Lower lobe of right lung (tissue), 2 donors: ENCODE measurements at regions not wholly inside any gene's neighbourhood (a gene's known extent, or its start where the extent isn't known, plus 50 kb on each side); places are given as distances from the start of the nearest gene placed in this dataset.

Source experiments
- ATAC-seq, 2 donors: fragments of 200-7000 bp; cut with Tn5 transposase; one replicate each; pipeline ENCODE4 v1.9.1; 2020 to 2022; ENCODE audit warnings: mild to moderate bottlenecking in 2 of 2, moderate library complexity in 2 of 2
- DNase-seq: peaks from one replicate; pipeline ENCODE4 v3.0.0-alpha.2; 2020
- H3K27ac ChIP-seq: fragments of 200-600 bp; one replicate; pipeline ENCODE4 v1.8.0; 2022
- H3K27me3 ChIP-seq: fragments of 200-600 bp; one replicate; pipeline ENCODE4 v1.8.0; 2022; ENCODE audit warnings: low read depth
- H3K36me3 ChIP-seq: fragments of 200-600 bp; one replicate; pipeline ENCODE4 v1.8.0; 2022; ENCODE audit warnings: mild to moderate bottlenecking
- H3K4me1 ChIP-seq: fragments of 200-600 bp; one replicate; pipeline ENCODE4 v1.8.0; 2022
- H3K4me3 ChIP-seq: fragments of 200-600 bp; one replicate; pipeline ENCODE4 v1.8.0; 2022; ENCODE audit warnings: mild to moderate bottlenecking
- H3K9me3 ChIP-seq: fragments of 200-600 bp; one replicate; pipeline ENCODE4 v1.8.0; 2022
- intact Hi-C: fragments of 100-400 bp; cut with DNase I; formaldehyde crosslinking; loops from one replicate; pipeline ENCODE4 v1.11.0; 2022
- TF ChIP-seq, protein P1 (sequence below): fragments of 200-600 bp; IDR thresholded peaks from one replicate; pipeline ENCODE4 v1.8.0; 2022; ENCODE audit warnings: antibody characterized with exemption, mild to moderate bottlenecking
- donor health status: DM: no; HTN: yes; CAD: no; lungs with severe emphysema.

DNA sequence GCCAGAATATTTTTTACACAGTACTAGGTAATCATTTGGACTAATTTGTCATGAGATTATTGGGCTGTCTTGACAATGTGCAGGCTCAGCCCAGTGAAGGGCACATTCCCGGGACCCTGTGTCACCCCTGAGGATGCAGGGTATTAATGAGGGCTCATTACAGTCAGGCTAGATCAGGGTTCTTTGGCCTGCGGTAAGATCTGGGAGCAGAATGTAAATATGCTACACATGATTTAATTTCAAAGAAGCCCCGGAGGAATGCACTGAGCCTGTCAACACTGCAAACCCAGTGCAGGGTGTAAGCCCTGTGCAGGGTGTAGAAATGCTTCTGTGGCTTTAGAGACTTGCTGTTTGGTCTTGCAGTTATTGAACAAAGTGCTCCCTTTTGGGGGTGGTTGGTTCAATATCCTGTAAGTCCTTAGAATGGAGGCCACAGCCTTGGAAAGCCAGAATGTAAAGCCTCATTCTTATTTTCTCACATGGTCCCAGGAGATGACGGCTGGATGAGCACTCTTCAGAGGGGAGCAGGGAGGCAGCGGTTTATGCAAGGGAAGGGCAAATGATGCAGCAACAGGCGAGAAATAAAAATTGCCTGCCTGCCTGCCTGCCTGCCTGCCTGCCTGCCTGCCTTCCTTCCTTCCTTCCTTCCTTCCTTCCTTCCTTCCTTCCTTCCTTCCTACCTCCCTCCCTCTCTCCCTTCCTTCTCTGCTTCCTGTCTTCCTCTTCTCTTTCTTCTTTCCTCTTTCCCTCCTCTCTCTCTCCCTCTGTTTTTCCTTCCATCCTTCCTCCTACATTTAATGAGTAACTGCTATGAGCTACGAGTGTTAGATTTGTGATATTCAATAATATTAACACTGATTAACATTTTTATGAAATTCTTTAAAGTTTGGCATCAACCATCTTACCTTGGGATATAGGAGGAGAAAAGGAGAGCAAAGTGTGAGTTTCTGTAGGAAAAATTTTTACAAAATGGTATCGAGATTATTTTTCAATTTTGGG, 148.8 kb downstream of the VAPA start:
- peaks cover 32% of the 10 kb centered on the region for H3K4me1 ChIP-seq

DNA sequence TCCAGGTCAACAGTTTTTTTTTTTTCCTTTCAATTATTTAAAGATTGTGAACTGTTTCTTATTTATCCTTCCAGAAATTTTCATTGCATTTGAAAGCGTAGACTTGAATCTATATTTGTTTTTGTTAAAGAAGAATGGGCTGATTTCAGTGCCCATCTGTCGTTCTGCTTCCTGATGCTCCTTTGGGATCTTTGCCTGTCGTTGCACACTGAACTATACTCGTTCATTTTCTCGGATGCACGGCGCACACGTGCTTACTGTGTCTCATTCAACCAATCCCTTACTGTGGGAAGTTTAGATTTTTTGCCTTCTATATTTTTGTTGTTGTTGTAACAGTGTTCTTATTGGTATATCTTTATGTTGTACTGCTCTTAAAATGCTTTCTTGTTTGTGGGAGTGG, 149.7 kb downstream of the VAPA start:
- TF ChIP-seq, protein P1, sequence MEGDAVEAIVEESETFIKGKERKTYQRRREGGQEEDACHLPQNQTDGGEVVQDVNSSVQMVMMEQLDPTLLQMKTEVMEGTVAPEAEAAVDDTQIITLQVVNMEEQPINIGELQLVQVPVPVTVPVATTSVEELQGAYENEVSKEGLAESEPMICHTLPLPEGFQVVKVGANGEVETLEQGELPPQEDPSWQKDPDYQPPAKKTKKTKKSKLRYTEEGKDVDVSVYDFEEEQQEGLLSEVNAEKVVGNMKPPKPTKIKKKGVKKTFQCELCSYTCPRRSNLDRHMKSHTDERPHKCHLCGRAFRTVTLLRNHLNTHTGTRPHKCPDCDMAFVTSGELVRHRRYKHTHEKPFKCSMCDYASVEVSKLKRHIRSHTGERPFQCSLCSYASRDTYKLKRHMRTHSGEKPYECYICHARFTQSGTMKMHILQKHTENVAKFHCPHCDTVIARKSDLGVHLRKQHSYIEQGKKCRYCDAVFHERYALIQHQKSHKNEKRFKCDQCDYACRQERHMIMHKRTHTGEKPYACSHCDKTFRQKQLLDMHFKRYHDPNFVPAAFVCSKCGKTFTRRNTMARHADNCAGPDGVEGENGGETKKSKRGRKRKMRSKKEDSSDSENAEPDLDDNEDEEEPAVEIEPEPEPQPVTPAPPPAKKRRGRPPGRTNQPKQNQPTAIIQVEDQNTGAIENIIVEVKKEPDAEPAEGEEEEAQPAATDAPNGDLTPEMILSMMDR = no peak
- no peaks in the 10 kb centered on the region for H3K36me3 ChIP-seq
- H3K27ac ChIP-seq = no peak overlapping the region

More for the DNA sequence above, 148.8 kb downstream of the VAPA start:
- H3K9me3 ChIP-seq = no peaks in the 10 kb centered on the region
- intact Hi-C loops = no loop called here
- ATAC-seq (no peak), DNase-seq (no peak)
- H3K36me3 ChIP-seq = no peaks in the 10 kb centered on the region
- no peaks in the 10 kb centered on the region for H3K27me3 ChIP-seq
- no peak overlapping the region for H3K27ac ChIP-seq
- TF ChIP-seq, protein P1 = no peak
- no peak overlapping the region for H3K4me3 ChIP-seq

DNA sequence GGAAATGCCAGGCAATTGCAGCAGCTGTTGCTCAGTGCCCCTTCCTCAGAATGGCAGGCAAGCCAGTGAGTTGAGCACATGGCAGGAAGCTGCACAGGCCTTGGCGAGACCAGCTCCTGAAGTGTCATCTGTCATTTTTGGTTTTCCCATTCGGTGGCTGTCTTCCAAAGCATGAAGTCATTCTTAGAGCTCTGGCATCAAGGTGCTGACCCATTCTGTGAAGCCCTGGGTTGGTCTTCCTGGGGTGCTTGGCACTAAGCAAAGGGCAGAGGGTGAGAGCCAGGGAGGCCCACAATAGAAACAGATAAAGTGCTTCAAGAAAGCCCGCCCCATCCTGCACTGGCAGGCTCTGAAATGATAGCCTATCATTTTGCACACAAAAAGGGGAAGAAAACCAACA, 150.5 kb downstream of the VAPA start:
- no peaks in the 10 kb centered on the region for H3K9me3 ChIP-seq
- no peaks in the 10 kb centered on the region for H3K36me3 ChIP-seq
- no peaks in the 10 kb centered on the region for H3K27me3 ChIP-seq
- ATAC-seq = no peak
- no peak overlapping the region for H3K27ac ChIP-seq
- TF ChIP-seq, protein P1 = no peak
- no peak for DNase-seq
- H3K4me1 ChIP-seq = peaks cover 26% of the 10 kb centered on the region
- H3K4me3 ChIP-seq = no peak overlapping the region
- intact Hi-C loops = no loop called here

More for the DNA sequence above, 149.7 kb downstream of the VAPA start:
- Histone ChIP-seq H3K4me1 (peaks cover 32% of the 10 kb centered on the region), H3K27me3 (no peaks in the 10 kb centered on the region), H3K4me3 (no peak overlapping the region), H3K9me3 (no peaks in the 10 kb centered on the region)
- DNase-seq (no peak), ATAC-seq (no peak)
- intact Hi-C loops = no loop called here

DNA sequence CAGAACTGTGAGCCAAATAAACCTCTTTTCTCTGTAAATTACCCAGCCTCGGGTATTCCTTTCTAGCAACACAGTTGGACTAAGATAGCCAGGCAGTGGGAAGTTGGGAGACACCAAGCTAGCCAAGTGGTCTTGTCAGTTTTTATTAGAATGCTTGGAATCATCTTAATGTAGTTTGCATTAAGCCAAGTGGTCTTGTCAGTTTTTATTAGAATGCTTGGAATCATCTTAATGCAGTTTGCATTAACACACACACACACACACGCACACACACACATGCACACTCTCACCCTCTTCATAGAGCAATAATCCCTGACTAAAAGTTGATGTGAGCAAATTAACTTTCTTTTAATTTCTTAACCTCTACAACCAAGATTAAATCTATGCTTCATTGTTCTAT, 151.5 kb downstream of the VAPA start:
- H3K4me1 ChIP-seq = peaks cover 19% of the 10 kb centered on the region
- H3K27ac ChIP-seq = no peak overlapping the region
- no peaks in the 10 kb centered on the region for H3K9me3 ChIP-seq
- no peaks in the 10 kb centered on the region for H3K36me3 ChIP-seq
- intact Hi-C loops = no loop called here
- ATAC-seq = no peak
- no peaks in the 10 kb centered on the region for H3K27me3 ChIP-seq
- no peak for DNase-seq
- H3K4me3 ChIP-seq = no peak overlapping the region
- TF ChIP-seq, protein P1 = no peak

DNA sequence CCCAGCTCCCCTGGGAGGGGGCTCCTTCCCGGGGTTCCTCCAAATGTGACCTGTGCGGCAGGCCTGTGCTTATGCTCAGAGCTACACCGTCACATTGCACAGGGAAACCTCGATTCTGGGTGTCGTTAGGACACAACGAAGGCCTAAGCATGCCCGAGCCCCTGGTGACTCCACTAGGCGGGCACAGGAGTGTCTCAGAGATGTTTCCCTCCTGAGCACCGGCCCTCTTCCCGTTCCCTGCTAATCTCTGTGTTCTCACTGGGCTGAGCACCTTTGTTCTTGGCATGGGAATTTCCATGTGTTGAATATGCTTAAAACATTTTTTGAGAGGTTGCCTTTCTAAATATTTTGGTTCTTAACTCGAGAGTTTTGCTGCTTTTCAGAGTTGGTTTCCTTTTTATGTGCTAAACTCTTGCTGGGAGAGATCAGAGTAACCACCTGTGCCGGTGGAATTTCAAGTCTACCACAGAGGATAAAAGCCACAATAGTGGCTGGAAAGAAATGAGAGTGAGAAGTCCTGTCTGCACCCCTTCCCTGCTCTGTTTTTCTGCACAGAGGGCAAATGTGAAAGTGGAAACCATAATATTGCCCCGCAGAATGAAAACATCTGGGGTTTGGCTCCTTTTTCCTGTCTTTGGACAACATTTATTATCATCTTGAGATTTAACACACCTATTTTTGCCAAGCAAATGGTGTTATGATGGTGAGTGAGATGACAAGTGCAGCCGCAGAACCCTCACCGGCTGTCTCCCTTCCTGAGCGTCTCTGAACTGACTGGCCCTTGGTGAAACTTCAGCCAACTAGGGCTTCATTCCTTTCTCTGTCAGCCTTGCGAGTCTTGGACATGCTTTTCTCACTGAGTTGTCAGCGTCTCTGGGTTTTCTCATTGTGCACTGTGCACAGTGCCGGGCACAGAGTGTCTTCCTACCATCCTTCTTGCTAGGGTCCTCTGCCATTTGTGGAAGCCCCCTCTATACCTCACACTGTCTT, 154.1 kb downstream of the VAPA start:
- H3K27ac ChIP-seq = no peak overlapping the region
- no peak overlapping the region for H3K4me3 ChIP-seq
- H3K4me1 ChIP-seq = peaks cover 17% of the 10 kb centered on the region
- DNase-seq (no peak), ATAC-seq (peak; percentile 31 to 79)
- H3K9me3 ChIP-seq = no peaks in the 10 kb centered on the region
- intact Hi-C loops = no loop called here
- TF ChIP-seq, protein P1 = no peak
- no peaks in the 10 kb centered on the region for H3K36me3 ChIP-seq
- H3K27me3 ChIP-seq = no peaks in the 10 kb centered on the region
